ENCODE measurements at regions not wholly inside any gene's neighbourhood (a gene's known extent, or its start where the extent isn't known, plus 50 kb on each side); places are given as distances from the start of the nearest gene placed in this dataset.

GRCh38 chr6:163651915-163652668 is 237.6 kb downstream of the QKI start:
- no peak for DNase-seq (ENCODE audit: low spot score)

GRCh38 chr6:163651426-163651825 is 236.9 kb downstream of the QKI start:
- no peak for DNase-seq (ENCODE audit: low spot score)

DNA sequence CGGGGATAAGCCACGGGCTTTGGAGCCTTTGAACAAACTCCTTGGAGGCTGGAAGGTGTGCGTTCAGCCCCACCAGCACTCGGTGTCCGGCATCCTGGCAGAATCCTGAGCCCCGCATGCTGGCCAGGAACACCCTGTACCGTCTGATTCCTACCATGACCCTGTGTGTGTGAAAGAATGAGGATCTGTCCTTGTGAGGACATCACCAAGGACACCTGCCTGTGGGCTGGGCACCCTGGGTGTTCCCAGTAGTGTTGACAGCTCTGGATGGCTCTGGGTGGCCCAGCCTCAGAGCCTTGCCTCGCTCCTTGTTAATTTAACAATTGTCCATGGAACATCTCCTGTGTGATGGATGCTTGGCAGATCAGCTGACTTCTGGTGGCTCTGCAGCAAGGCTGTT is 234.3 kb downstream of the QKI start:
- no peak for DNase-seq (ENCODE audit: low spot score)

DNA sequence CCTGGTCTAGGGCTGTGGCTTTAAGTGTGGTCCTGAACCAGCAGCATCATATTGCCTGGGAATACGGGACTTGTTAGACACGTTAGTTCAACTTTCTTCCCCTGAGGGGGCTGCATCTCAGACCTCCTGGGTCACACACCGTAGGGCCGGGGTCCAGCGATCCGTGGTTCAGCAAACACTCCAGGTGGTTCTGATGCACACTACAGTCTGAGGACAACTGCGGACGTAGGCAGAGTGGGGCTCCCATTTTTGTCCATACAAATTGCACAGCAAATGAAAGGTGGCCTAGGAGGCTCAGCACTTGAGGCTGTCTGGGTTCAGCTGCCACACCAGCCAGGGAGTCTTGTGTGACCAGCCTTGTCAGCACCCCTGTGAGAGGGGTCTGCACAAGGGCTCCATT is 233.1 kb downstream of the QKI start:
- no peak for DNase-seq (ENCODE audit: low spot score)

DNA sequence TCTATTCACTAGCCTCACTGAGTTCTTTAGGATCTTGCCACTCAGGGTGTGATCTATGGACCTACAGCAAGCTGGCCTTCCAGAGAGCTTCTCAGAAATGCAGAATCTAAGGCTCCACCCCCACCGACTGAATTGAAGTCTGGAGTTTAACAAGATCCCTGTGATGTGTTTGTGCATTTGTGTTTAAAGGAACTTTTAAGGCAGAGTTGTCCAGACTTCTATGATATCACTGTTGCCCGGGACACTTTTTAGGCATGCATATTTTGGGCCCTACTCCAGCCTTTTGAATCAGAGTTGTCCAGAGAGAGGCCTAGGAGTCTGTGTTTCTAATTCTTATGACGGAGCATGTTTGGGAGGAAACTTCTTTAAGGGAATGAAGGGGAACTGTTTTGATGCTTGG is 232.3 kb downstream of the QKI start:
- no peak for DNase-seq (ENCODE audit: low spot score)

GRCh38 chr6:163646133-163646532 is 231.6 kb downstream of the QKI start:
- no peak for DNase-seq (ENCODE audit: low spot score)

GRCh38 chr6:163645560-163645959 is 231.0 kb downstream of the QKI start:
- DNase-seq (ENCODE audit: low spot score) = no peak

GRCh38 chr6:163643866-163644265 is 229.3 kb downstream of the QKI start:
- no peak for DNase-seq (ENCODE audit: low spot score)

DNA sequence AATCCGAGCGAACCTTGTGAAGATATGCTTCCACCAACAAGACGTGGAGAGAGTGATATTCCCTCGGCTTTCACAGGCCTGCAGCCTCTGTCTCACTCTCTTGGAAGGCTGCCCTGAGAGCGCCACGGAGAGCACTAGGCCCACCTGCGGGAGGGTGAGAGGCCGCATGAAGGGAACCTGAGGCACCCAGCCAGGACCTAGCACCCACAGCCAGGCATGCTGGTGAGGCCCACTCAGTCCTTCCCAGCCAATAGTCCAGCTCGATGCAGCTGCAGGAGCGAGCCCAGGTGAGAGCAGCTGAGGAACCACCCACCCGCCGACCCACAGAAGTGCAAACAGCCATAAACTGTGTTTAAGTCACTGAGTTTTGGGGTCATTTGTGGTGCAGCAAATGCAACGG is 227.2 kb downstream of the QKI start:
- DNase-seq (ENCODE audit: low spot score) = no peak

GRCh38 chr6:163640641-163641040 is 226.1 kb downstream of the QKI start:
- DNase-seq (ENCODE audit: low spot score) = no peak

DNA sequence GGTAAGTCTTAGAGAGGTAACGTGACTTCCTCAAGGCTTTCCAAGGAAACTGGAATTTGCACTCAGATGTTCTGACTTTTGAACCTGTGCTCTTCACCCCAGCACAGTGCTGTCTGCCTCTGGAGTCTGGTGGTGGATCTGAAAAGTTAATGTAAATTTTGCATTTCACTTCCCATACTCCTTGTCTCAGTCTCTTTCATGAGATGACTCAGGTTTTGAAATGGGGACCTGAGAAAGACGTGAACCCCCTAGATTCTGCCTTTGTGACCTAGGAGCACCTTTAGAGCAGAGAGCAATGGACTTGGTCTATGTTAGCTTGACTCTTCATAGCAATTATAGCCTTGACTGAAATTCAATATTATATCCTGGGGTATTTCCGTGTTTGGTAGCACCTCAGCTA is 223.0 kb downstream of the QKI start:
- no peak for DNase-seq (ENCODE audit: low spot score)

DNA sequence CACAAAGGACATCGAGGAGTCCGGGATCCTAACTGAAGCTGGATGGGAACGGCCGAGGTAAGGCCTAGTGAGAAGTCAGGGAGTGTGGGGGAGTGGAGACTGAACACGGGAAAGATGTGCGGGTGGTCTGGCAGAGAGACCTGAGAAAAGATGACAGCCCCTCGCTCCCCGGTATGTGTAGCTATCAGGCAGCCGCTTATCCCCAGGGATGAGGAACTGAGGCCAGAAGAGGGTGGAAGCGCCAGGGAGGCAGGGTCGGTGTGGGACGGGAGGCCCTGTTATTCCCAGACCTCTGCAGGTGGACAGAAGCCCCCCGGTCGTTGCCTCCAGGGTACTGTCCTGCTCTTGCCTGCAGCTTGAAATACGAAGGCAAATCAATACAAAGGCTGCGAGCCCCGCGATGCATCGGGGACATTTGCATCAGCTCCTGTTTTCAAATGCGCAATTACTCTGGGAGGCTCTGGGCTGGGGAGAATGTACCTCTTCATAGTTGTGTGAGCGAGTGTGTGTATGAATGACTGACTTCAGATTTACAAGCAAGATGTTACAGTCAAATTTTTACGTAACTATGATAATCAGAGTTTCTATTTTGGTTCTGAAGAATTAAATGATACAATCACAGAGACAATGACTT is 221.3 kb downstream of the QKI start:
- DNase-seq (ENCODE audit: low spot score) = no peak

DNA sequence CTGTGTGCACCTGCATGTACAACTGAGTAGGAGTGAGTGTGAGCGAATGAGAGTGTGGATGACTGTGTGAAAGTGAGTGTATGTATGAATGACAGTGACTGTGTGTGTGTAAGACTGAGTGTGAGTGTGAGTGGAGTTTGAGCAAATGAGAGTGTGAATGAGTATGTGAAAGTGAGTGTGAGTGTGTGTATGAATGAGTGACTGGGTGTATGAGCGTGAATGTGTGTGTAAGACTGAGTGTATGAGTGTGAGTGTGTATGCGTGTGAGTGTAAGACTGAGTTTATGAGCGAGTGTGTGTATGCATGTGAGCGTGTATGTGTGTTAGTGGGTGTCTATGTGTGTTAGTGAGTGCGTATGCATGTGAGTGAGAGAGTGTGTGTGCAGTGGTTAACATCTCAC is 220.8 kb downstream of the QKI start:
- no peak for DNase-seq (ENCODE audit: low spot score)

DNA sequence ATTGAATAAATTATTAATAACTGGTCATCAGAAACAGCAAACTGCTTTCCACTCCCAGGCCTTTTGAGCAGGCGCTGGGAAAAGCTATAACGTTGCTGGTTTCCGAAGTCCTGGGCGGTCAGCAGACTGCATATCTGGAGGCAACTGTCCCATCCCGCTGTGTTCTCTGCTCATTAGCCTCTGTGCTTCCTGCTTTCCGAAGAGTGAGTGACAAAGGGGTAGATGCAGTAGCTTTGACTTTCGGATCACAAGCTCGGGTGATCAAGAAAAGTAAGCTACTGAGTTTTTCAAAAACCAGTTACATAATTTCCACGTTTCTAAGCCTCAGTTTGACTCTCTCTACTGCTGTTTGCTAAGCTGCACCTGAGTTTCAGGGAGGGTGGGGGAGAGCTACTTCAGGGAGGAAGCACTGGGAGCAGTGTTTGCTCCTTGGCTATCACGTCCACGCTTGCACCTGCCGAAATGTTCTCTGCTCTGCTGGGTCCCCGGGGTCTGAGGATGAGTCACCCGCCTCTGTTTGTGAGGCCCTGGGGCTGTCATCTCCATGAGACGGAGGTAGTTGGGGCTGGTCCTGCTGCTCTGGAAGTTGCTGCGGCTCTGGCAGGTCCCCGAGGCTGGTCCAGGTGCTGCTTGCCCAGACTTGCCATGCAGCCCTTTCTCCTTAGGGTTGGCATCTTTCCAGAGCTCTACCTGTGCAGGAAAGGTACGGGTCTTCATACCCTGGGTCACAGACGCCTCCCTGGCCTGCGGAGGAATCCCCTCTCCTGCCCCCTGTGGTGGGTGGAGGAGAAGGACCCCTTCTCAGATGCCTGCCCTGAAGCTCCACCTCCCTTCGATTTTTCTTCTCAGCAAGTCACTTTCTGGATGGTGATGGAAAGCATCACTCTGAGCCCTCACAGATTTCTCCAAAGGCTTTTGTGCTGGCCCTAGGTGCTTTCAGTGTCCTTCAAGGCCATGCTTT is 220.0 kb downstream of the QKI start:
- no peak for DNase-seq (ENCODE audit: low spot score)

DNA sequence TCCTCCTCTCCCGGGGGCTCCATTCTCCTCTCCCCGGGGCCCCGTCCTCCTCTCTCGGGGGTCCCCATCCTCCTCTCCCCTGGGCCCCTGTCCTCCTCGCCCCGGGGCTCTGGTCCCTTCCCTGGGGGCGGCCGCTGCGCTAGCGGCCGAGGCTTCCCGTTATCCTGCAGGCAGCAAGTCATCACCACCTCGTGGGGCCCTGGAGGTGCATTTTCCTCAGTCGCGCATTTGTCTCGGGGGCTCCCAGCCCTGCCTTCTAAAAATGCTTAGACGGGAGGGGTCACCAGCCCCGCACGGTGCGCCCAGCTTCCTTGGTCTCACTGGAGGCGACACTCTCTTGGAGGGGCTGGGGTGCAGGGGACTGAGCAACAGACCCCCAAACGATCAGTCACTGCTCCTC is 216.5 kb downstream of the QKI start:
- DNase-seq (ENCODE audit: low spot score) = no peak

- DNase-seq (ENCODE audit: low spot score) = no peak
Observed at GRCh38 chr6:163630572-163630971, 216.1 kb downstream of the QKI start.

GRCh38 chr6:163630096-163630495 is 215.6 kb downstream of the QKI start:
- DNase-seq (ENCODE audit: low spot score) = no peak
